ENCODE measurements at regions not wholly inside any gene's neighbourhood (a gene's known extent, or its start where the extent isn't known, plus 50 kb on each side); places are given as distances from the start of the nearest gene placed in this dataset.

GRCh38 chr6:68134796-68135195, 500.3 kb upstream of the ADGRB3 start:
- TF ChIP-seq BHLHE40 (IDR thresholded peaks at IDR 0.05; ENCODE audit: borderline replicate concordance) (no peak), FOXK2 (IDR thresholded peaks at IDR 0.05) (no peak), FOXM1 (IDR thresholded peaks at IDR 0.05; ENCODE audit: borderline replicate concordance) (no peak), ZNF384 (IDR thresholded peaks at IDR 0.05) (no peak), SUZ12 (IDR thresholded peaks at IDR 0.05) (no peak), SP1 (IDR thresholded peaks at IDR 0.05) (no peak), PKNOX1 (IDR thresholded peaks at IDR 0.05) (no peak), ARNT (IDR thresholded peaks at IDR 0.05) (no peak), ELF4 (IDR thresholded peaks at IDR 0.05) (no peak), TARDBP (IDR thresholded peaks at IDR 0.05) (no peak), NFRKB (IDR thresholded peaks at IDR 0.05) (no peak), FOXA1 (IDR thresholded peaks at IDR 0.05) (no peak), CTBP1 (IDR thresholded peaks at IDR 0.05; ENCODE audit: borderline replicate concordance) (no peak)
